ENCODE measurements at regions not wholly inside any gene's neighbourhood (a gene's known extent, or its start where the extent isn't known, plus 50 kb on each side); places are given as distances from the start of the nearest gene placed in this dataset.
A peak's percentile ranks its signal among the peaks of the same experiment; 100 is the strongest.

GRCh38 chr2:217688494-217688893, 314.3 kb downstream of the TNS1 start:
- no peak for DNase-seq (ENCODE audit: low spot score)

DNA sequence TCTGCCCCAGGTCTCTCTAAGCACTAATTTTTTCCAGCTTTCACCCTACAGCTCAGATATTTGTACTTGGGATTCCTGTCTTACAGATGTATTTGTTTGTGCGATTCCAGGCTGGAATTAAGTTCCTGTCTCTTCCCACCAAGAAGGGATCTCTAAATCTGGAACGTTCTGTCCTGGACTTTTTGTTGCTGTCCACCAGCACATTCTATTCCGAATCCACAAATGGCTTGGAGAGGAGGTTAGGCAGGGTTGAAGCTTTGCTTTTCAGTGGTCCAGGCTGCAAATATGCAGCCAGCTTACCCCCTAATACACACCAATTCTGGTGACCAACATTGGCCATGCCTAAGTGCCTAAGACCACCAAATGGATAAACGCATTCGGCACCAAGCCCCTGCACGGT, 315.0 kb downstream of the TNS1 start:
- no peak for DNase-seq (ENCODE audit: low spot score)

GRCh38 chr2:217685255-217685605, 317.6 kb downstream of the TNS1 start:
- DNase-seq (ENCODE audit: low spot score), result no peak

- no peak for DNase-seq (ENCODE audit: low spot score)
Measured at GRCh38 chr2:217684431-217685254, 318.2 kb downstream of the TNS1 start.

DNA sequence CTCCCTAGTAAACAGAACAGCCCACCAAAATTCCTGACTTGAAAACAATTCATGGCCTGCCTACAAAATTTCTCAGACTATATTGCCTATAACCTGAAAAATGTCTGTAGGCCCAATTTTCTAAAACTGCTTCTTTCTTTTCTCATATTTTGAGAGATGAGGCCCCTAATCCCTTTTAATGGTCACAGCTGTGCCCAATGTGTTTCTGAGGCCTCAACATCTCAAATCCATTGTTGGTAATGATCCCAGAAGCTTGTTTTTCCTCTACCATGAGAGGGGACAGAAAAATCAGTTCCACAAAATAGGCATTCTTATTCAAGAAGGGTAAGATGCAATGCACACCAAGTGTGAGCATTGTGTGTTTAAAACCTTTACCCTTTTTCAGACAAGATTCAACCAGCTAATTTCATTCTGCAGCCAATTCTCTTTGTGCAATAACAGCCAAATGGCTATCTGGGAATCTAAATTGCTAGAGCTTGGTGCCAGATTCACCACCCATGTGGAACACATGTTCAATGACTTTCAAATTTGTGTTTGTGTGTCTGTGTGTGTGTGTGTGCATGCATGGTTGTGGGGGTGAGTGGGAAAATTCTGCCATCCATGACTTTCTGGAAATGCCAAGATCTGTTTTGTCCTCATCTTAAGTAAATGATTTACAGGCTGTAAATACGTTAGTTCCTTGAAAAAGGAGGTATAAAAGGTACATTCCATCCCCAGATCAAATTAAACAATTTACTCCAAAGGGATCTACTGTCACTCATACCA, 319.5 kb downstream of the TNS1 start:
- no peak for DNase-seq (ENCODE audit: low spot score)

DNA sequence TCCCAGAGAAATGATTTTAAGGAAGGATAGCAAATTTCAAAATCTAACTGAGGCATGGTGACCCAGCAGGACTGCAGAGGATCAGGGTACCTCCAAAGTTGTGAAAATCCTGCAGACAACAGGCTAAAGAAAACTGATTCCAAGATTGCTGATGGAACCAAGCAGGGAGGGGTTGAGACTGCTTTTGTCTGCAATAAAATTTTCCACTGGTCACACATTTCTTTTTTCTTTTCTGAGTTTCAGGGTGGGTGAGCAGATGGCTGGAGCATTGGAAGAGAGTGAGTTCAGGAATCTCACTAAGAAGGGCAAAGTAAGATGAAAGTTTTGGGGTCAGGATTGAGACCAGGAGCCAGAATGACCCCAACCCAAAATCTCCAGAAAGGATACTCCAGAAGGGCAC, 321.0 kb downstream of the TNS1 start:
- DNase-seq (ENCODE audit: low spot score), result no peak

DNA sequence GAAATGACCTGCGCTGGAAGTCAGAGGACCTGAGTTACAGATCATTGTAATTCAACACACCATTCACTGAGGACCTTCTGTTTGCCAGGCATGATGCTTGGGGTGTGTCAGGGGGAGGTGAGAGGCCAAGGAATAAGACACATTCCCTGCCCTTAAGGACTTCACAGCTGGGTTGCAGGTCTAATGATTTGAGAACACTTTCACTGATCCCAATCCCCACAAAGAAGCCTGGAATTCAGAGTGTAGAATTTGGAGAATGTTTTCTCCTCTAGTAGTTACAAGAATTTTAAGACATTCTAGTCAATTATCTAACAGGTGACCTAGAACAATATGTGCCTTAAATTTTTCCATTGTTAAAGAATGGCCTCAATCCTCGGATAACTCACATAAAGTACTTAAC, 322.4 kb downstream of the TNS1 start:
- DNase-seq (ENCODE audit: low spot score), result no peak

DNA sequence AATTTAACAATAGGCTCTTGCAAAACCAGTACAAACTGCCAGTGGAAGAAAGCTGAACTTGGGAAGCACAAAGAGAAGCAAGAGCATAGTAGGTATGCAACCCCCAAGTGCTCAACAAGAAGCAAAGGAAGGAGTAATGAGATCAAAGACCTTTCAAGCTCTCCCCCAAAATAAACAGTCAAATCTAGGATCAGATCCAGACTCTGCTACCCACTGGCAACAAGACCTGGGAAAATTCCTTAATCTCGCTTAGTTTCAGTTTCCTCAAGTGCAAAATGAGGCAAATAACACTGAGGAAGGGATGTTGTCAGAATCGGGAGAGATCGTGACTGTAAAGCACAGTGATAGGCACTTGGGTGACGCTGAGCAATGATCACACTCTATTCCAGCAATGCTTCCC, 329.2 kb downstream of the TNS1 start:
- DNase-seq (ENCODE audit: low spot score), result no peak

DNA sequence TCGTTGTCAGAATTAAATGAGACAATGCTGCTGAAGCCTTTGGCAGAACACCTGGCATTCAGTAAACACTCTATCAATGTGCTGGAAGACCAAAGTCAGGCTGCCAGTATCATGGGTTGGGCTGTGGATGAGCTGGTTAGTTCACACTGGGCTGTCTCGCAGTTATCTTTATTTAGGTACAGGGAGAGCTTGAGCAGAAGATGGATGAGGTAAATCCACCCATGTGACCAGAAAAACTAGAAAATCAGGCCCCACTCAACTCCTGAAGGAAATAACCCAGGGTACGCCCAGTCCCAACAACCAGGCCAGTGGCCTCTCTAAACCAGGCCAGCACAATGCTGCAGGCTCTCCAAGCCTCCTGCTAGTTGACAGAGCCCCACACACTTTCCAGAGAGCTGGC, 330.3 kb downstream of the TNS1 start:
- DNase-seq (ENCODE audit: low spot score), result no peak

DNA sequence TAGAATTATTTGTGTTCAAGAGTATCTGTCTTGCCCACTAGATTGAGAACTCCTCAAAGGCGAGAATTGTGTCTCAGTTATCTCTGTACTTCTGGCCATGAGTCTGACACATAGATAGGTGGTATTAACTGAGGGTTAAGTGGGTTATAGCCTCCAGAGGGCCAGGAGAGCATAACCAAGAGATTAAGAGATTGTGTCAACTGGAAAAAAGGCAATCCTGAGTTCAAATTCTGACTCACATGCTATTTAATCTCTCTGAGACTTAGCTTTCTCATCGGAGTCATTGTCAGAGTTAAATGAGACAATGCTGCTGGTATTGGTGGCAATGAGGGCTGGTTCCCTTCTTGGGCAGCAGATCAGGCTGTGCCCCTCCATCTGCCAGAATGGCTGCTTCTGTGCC, 330.9 kb downstream of the TNS1 start:
- DNase-seq (ENCODE audit: low spot score), result no peak

DNA sequence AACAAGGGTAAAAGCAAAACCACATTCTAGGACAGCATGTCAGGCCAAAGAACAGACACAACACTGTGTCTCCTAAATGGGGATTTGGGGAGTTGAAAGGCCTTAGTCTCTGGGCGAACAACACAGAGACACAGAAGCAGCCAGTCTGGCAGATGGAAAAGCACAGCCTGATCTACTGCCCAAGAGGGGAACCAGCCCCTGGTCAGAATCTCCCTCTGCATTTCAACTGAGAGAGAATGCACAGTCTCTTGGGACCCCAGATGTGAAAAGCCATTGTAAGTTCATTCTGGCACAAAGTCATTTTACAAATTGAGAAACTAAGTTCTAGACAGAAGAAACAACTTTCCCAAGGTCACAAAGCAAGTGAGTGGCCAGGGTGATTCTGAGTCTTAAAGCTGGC, 331.7 kb downstream of the TNS1 start:
- no peak for DNase-seq (ENCODE audit: low spot score)

DNA sequence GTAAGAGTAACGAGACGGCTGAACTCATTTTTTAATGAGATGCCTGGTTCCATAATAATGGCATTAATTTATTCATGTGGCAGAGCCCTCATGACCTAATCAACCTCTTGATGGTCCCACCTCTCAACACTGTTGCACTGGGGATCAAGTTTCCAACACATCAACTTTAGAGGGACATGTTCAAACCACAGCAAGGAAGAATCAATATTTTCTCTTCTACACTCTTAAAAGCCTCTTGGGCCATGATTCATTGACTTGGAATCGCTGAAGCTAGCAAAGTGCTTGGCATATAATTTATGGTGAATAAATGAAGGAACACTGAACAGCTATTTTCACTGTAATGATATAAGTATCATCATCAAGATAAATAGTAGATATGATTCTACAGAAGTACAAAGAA, 333.0 kb downstream of the TNS1 start:
- DNase-seq (ENCODE audit: low spot score), result no peak

- no peak for DNase-seq (ENCODE audit: low spot score)
Measured at GRCh38 chr2:217667512-217667911, 335.3 kb downstream of the TNS1 start.

DNA sequence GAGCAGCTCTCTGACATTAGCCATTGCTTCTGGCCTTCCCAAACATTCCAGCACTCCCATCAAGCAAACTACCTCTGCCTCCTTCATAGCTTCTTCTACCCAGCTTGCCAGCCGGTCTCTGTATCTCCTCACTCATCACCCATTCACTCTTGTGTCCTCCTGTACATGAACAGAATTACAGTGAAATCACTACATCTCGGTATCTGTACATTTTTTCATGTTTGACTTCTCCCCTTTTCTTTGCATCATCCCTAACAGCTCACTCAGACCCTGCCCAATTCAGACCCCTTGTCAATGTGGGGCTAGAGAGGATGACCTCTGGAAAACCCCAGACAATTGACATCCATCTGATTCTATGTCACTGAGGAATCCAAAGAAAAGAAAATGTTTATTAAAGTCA, 335.8 kb downstream of the TNS1 start:
- DNase-seq (ENCODE audit: low spot score), result no peak

DNA sequence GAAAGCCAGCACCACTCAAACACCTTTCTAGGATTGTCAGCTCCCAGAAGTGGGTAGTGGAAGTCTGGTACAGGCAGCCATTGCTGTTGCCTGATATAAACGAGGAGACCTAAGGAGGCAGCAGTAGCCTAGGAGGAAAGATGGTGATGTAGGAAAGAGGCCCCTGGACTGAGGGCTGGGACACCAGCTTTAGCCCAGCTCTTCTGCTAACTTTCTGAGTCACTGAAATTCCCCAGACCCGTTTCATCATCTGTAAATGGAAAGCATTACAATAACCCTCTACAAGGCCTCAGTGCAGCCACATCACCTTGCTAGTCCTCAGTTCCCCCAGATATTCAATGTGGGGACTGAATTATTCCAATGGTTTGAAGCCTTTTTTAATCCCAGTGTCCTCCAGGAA, 336.5 kb downstream of the TNS1 start:
- DNase-seq (ENCODE audit: low spot score), result peak; percentile 2

DNA sequence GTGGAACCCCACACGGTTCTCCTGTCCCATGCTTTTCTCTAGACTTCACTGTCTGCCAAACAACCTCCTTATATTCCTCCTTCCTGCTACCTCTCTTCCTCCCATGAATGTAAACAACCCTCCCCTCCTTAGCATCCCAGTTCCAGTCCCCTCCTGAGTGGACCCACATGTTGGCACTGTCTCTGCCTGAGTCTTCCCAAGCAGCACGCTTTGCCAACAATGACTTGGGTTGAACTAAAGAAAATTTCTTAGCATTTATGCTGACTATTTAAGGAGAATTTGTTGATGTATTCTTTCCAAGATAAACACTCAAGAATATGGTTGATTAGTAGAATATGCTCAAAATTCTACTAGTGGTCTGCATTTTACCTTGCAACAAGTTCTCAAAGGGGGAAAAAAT, 338.0 kb downstream of the TNS1 start:
- DNase-seq (ENCODE audit: low spot score), result no peak

DNA sequence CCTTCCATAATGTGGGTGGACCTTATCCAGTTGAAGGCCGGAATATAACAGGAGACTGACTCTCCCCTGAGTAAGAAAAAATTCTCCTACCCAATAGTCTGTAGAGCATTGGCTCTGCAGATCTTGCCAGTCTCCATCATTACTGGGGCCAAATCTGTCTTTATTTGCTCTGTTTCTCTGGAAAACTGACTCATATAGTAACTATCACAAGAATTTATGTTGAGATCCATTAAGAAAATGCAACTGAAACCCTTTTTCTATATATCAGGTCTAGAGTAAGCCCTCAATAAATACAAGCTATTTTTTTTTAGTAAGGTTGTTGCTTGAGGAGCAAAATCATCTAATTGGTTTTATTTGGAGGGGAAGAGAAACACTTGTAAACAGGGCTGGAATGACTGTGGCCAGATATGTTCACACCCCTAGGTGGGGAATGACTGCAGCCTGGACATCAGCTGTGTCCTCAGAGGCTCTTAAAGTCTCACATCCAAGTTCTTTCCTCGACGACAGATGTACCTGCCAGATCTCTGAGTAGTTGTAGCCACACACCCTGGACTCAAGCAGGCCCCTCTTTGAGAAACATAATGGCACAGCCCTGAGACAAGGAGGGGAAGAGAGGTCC, 339.7 kb downstream of the TNS1 start:
- no peak for DNase-seq (ENCODE audit: low spot score)

- DNase-seq (ENCODE audit: low spot score), result no peak
Measured at GRCh38 chr2:217661378-217661777, 341.4 kb downstream of the TNS1 start.

DNA sequence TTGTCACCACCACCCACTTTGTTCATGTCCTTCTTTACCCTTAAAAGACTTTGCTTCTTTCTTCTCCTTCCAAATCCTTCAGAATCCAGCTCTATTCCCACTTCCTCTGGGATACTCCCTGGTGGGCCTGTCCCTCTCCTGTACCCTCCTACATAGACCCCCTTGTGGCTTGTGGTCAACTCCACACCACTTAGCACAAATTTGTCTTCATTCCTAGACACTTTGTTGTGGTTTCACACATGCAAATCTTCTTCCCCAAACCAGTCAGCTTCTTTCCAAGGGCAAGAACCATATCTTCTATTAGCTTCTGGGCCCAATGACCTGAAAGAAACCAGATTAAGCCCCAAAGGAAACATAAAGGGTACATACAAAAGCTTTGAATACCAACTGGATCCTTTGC, 342.4 kb downstream of the TNS1 start:
- DNase-seq (ENCODE audit: low spot score), result no peak

- no peak for DNase-seq (ENCODE audit: low spot score)
Measured at GRCh38 chr2:217658806-217659205, 344.0 kb downstream of the TNS1 start.

DNA sequence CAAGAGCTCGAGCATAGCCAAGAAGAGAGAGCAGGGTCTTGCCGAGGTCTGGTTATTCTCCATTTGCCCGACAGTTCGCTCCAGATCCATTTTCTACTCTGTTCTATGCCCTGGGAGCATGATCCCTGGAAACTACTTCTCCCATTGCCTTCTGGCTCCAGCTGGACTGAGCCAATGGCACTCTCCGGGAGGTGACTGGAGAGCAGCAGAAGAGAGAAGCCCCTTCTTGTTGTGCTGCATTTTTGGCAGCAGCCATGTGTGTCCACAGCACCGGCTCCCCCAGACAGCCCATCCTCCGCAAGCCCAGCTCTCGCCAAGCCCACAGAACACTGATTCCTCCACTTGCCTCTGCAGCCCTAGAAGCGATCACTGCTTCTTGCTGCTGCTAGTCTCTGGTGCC, 345.5 kb downstream of the TNS1 start:
- DNase-seq (ENCODE audit: low spot score), result no peak

DNA sequence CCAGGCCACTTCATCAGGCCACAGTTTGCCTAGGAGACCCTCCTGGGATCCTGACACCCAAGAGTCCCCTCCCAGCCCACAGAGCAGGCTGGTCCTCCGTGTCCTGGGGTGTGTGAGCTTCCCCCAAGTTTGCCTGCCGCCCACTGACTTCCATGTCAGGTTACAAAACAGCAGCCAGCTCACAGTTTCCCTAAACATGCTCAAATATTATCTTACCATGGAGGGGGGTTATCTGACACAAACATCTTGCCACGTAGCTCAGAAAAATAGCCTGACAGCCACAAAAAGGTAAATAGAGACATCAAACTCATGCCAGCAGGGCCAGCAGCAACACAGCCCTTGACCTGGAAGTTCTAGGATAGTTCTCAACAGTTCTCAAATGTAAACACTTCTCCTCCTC, 346.5 kb downstream of the TNS1 start:
- DNase-seq (ENCODE audit: low spot score), result no peak

GRCh38 chr2:217655651-217656050, 347.1 kb downstream of the TNS1 start:
- DNase-seq (ENCODE audit: low spot score), result no peak

Data from activated CD4-positive, alpha-beta T cell treated with anti-CD3 and anti-CD28 coated beads, Interleukin-2, Interleukin-4, amounts not matched to agents 100 ng/mL and 50 ng/mL, durations not matched to agents 16 hours and 8 hours (primary cell).